Dermis blood vessel endothelial cell (primary cell): ENCODE measurements at regions not wholly inside any gene's neighbourhood (a gene's known extent, or its start where the extent isn't known, plus 50 kb on each side); places are given as distances from the start of the nearest gene placed in this dataset.
"Not testable (repeated sequence)": the region's sequence is repeated elsewhere in the genome, so short reads cannot be mapped to it uniquely, and the experiment has no call there.

Experiments used
- DNase-seq: peaks from one replicate; pipeline ENCODE4 v3.0.0; 2010

DNA sequence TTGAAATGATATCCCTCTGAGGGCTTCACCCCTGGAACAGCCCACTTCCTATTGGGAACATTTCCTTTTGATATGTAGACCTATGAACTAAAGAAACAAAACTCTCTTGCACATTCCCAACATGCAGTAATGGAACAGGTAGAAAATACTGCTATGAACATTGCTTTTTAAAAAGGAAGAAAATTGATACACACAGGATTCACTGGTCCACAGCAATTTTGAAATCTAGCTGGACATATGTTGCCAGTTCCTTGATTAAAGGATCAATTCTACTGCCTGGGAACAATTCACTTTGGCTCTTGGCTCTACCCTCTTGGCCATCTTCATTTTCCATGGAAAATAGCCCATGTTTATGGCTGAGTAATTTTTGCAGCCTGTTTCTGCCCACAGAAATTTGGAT, 74.9 kb upstream of the ZNF280D start:
- DNase-seq = no peak

DNA sequence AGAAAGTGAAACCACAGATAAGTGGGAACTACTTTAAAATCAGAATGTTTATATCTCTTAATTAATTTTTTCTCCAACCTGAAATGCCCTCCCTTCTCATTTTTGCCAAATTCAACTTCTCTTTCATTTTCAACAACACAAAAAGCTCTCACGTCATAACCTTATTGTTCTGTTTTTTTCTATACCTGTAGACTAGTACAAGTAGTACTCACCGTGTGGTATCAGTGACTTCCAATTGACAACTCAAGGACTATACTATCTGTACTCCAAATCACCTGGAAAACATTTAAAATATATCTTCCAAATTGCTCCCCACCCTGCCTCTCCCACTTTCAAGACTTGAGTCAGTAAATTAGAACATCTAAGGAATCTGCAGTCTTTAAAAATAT, 72.8 kb upstream of the ZNF280D start:
- DNase-seq = no peak

DNA sequence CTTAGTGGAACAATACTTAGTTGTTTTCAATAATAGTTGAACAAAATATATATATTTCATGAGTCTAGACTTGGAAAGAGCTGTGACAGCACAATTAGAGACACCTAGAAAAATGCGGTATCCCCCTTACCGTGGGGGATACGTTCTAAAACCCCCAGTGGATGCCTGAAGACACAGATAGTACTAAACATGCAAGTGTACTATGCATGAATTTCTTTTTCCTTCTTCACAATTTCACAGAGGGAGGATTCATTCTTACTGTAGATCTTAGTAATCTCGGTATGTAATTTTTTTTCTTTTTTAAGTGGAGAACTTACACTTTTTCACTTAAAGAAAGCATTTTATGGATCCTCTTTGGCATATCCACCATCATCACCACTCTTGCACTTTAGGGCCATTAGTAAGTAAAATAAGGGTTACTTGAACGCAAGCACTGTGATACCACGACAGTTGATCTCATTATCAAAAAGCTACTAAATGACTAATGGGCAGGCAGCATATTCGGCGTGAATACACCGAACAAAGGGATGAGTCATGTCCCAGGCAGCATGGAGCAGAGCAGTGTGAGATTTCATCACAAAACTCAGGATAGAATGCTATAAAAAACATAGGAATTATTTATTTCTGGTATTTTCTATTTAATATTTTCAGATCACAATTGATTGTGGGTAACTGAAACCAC, 72.3 kb upstream of the ZNF280D start:
- DNase-seq = peak; percentile 91

DNA sequence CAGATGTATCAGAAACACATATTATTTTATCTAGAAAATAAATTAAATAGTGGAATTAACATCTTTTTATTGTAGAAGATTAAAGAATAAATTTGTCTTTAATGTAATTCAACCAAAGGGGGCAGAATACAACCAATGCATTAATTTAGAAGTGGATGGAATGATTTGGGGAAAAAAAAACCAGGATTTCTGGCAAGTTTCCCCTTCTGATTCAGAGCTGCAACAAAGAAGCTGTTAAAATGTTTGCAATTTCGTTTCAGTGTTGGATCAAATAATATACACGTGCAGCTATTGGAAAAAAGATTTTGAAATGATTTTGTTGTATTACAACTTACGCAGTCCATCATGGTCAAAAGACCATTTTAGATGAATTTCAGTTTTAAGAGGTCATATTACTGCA, 71.6 kb upstream of the ZNF280D start:
- DNase-seq = no peak

DNA sequence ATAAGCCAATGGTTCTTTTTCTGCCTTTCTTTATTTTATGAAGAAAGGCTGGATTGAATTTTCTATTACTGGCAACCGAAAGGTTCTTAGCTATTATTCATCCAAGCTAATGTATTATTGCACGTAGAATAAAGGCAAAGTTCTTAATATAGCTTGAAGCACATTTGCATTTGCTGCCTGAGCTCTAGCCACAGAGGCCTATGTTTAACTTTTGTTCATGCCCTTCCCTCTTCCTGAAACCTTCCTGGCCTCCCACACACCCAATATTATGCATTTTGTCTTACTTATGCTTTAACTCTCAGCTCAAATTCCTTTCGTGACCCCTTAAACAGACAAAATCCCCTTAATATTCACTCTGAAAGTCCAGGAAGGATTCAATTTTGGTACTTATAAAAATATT, 71.0 kb upstream of the ZNF280D start:
- DNase-seq = no peak

DNA sequence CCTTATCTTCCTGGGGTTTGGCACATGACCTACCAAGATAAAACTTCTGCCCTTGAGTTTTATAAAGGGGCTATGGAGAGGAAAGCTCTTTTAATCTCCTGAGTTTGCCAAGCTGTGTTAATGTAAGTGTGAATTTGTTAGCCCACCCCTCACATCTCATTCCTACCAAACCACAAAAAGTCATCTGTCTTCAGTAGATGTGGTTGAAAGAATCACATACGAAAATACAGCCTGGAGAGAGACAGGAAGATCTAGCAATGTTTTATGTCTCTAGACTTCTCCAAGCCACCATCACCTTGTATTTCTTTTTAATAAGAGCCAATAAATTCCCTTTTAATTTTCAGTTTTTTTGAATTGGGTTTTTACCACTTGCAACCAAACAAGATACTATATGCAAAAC, 68.9 kb upstream of the ZNF280D start:
- no peak for DNase-seq

DNA sequence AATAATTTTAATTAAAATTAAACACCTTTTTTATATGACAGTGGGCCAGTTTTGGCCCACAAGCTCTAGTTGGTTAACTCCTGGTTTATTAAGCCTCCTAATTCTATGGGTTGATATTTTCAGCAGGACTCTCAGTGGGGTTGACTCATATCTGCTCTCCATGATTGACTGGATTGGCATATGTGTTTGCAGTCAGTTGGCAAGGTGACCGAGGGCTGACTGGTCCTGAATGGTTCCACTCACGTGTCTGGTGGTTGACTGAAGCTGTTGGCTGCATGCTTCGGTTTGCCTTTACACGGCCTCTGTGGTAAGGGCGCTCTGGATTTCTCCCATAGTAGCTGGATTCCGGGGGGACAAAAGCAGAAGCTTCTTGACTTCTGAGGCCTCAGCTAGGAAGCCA, 65.3 kb upstream of the ZNF280D start:
- no peak for DNase-seq

DNA sequence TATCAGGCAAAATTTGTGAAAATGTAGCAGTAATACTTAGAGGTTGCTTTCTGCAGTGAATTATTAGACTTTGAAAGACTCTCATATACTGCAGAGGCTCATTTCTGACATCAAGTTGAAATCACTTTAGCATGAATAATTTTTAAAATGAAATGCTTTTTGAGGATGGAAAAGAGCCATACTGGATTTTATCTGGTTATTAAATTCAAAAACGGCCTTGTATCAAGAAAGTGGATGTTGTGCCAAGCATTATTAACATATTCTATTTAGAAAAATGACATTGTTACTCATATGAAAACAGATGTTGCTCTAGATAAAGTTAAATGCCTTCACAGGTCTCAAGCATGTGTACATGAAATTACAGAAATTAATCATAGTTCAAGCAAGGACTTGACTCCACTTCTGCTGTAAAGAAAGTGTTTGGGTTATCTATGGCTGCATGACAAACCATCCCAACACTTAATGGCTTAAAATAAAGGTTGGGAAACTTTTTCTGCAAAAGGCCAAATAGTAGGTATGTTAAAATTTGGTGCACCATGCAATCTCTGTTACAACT, 64.5 kb upstream of the ZNF280D start:
- DNase-seq = no peak

DNA sequence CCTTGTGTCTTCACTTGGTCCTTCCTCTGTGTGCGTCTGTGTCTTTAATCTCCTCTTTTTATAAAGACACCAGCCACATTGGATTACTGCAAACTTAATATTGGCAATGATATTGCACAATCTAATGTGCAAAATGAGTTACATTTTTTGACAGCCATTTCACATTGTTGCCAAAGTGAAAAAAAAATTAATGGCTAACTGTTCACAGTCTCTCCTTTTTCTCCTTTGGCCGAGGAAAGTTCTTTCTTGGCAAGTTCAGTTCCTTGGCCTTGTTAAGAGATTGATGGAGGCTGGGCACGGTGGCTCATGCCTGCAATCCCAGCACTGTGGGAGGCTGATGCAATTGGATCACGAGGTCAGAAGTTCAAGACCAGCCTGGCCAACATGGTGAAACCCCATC, 62.2 kb upstream of the ZNF280D start:
- DNase-seq = no peak

DNA sequence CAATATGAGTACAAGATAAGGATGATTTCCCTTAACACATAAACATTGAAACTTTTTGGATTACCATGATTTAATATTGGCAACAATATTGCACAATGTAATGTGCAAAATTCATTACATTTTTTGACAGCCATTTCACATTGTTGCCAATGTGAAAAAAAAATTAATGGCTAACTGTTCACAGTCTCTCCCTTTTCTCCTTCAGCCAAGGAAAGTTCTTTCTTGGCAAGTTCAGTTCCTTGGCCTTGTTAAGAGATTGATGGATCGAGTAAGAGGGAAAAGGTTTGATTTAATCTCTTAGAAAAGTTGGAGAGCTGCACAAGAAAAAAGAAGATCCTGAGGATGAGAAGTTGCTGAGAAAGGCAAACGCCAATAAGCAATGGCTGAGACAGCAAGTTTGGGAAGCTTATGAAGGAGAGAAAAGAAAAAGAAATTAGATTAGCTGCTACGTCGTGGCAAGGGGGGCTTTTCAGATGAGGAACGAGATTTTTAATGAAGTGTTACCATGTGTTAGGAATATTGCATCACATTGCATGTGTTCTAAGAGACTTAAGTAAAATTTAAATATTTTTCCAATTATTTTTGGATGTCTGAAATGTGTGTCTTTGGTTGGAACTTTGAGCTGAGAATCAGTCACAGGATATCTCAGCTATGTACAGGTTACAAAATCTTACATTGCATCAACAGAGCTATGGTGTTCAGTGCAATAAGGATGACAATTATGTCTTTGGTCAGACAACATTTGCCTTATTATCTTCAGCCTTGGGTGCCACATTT, 61.4 kb upstream of the ZNF280D start:
- no peak for DNase-seq

DNA sequence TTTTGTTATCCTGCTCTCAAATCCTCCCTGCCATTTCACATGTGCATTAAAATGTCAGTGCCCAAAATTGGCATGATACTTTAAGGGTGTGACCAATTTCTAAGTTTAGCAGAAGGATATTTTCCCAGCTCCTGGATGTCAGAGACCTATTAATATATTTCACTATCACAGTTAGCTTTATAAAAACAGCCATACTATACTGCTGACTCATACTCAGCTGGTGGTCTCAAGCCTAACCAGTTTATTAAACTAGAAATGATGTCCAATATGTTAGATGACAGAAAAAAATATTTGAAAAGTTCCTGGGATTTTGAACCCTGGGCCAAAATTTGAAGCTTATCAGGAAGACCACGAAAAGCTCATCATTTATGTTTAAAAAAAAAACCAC, 60.9 kb upstream of the ZNF280D start:
- DNase-seq = no peak

DNA sequence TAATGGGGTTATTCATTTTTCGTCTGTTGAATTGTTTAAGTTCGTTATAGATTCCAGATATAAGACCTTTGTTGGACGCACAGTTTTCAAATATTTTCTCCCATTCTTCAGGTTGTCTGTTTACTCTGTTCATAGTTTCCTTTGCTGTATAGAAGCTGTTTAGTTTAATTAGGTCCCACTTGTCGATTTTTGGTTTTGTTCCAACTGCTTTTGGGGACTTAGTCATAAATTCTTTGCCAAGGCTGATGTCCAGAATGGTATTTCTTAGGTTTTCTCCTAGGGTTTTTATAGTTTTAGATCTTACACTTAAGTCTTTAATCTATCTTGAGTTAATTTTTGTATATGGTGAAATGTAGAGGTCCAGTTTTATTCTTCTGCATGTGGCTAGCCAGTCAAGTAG, 58.9 kb upstream of the ZNF280D start:
- no peak for DNase-seq

DNA sequence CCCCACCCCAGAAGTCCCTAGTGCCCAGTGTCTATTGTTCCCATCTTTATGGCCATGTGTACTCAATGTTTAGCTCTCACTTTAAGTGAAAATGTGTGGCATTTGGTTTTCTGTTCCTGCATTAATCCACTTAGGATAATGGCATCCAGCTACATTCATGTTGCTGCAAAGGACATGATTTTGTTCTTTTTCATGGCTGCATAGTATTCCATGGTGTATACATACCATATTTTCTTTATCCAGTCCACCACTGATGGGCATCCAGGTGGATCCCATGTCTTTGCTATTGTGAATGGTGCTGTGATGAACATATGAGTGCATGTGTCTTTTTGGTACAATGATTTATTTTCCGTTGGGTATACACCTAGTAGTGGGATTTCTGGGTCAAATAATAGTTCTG, 58.2 kb upstream of the ZNF280D start:
- not testable (repeated sequence) for DNase-seq

DNA sequence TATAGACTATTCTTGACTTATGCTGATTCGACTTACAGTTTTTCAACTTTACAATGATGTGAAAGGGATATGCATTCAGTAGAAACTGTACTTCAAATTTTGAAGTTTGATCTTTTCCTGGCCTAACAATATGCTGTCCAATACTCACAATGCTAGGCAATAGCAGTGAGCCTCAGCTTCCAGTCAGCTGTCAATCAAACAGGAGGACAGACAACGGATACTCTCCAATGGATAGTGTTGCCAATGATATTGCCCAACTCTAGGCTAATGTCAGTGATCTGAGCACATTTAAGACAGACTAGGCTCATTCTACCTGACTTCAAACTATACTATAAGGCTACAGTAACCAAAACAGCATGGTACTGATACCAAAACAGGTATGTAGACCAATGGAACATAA, 55.0 kb upstream of the ZNF280D start:
- no peak for DNase-seq

DNA sequence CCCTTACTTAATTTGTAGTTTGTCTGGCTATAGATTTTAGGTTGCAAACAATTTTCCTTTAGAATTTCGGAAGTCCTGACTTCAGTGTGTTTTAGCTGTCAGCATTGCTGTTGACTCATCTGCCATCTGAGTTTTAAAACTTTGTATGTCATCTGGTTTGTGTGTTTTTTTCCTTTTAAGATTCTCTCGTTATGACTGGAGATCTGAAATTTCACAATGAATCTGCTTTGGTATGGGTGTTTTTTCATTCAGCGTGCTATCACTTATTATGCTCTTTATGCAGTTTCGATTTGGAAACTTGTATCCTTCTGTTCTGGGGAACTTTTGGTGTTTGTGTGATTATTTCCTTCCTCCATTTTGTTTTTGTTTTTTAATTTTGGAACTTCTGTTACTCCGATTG, 53.7 kb upstream of the ZNF280D start:
- DNase-seq = no peak

DNA sequence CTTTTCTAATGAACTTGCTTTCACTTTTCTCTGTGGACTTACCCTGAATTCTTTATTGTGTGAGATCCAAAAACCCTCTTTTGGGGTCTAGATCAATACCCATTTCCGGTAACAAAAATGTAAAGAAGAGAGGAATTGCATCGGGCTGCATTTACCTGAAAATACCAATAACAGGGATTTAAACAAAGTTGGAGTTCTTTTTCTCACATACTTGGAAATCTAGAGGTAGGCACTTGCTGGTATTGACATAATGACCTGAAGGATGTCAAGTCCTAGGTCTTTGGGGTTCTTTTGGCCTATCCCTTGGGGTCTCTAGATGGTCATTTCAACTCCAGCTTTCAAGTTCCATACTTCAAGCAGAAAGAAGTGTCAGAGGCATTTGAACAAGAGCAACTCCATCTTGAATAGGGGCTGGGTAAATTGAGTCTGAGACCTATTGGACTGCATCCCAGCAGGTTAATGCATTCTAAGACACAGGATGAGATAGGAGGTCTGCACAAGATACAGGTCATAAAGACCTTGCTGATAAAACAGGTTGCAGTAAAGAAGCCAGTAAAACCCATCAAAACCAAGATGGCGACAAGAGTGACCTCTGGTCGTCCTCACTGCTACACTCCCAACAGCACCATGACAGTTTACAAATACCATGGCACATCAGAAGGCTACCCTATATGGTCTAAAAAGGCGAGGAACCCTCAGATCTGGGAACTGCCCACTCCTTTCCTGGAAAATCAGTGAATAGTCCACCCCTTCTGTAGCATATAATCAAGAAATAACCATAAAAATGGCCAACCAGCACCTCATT, 50.8 kb upstream of the ZNF280D start:
- no peak for DNase-seq

DNA sequence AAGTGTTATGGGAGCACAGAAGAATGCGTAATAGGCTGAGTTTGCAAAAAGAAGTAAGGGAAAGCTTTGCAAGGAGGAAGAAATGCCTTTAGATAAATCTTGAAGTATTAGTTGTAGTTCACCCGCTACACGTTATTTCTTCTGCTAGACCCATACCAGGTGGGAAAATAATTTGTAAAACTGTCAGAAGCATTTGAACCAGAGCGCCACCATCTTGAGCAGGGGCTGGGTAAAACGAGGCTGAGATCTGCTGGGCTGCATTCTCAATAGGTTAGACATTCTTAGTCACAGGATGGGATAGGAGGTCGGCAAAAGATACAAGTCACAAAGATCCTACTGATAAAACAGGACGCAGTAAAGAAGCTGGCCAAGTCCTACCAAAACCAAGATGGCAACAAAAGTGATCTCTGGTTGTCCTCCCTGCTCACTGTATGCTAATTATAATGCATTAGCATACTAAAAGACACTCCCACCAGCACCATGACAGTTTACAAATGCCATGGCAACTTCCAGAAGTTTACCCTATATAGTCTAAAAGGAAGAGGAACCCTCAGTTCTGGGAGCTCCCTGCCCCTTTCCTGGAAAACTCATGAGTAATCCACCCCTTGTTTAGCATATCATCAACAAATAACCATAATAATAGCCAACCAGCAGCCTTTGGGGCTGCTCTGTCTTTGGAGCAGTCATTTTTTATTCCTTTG, 50.0 kb upstream of the ZNF280D start:
- DNase-seq = no peak
